IMR-90 (cell line): ENCODE measurements at regions not wholly inside any gene's neighbourhood (a gene's known extent, or its start where the extent isn't known, plus 50 kb on each side); places are given as distances from the start of the nearest gene placed in this dataset.

ENCODE experiments used
- ATAC-seq: fragments of 200-7000 bp; cut with Tn5 transposase; 2 replicates; pipeline ENCODE4 v1.9.1; 2020; ENCODE audit warnings: low read depth, mild to moderate bottlenecking, moderate library complexity
- BruUV-seq: library from RNA; stranded (reverse); fragments of 400-500 nt; replicated peaks from 2 replicates; lab custom pipeline; 2021; lab: Mats Ljungman, UMichigan
- CTCF ChIA-PET: fragments of 300-600 bp; formaldehyde crosslinking; extraction: SDS; loops from one replicate; lab custom pipeline; 2021; ENCODE audit warnings: antibody characterized with exemption; lab: Yijun Ruan, JAX
- POLR2A ChIA-PET: fragments of 300-600 bp; sonication (Branson Sonifier 250); formaldehyde crosslinking; loops from one replicate; lab custom pipeline; 2022; ENCODE audit warnings: antibody characterized with exemption; ENCODE audit not compliant: unreplicated experiment; lab: Charles Lee
- DNase-seq: peaks from one replicate; pipeline ENCODE4 v3.0.0; 2013
- H2AFZ ChIP-seq: replicated peaks from 2 replicates; pipeline ENCODE3; 2013; ENCODE audit warnings: low read length, mild to moderate bottlenecking; ENCODE audit not compliant: poor library complexity
- H2AK5ac ChIP-seq: 2 replicates; pipeline ENCODE4 v1.6.1; 2013; ENCODE audit warnings: low read depth, low read length, inconsistent platforms
- H2AK9ac ChIP-seq: replicated peaks from 2 replicates; pipeline ENCODE3; 2013; ENCODE audit warnings: mild to moderate bottlenecking, low read depth, low read length, moderate library complexity; ENCODE audit not compliant: poor library complexity
- H2BK120ac ChIP-seq: 2 replicates; pipeline ENCODE4 v1.6.1; 2013; ENCODE audit warnings: low read depth, low read length, inconsistent platforms
- H2BK15ac ChIP-seq: 3 replicates; pipeline ENCODE4 v1.6.1; 2013; ENCODE audit warnings: low read depth, low read length, inconsistent platforms
- H2BK20ac ChIP-seq: 2 replicates; pipeline ENCODE4 v1.6.1; 2013; ENCODE audit warnings: low read depth, mild to moderate bottlenecking, inconsistent platforms, low read length, moderate library complexity
- H2BK5ac ChIP-seq: 2 replicates; pipeline ENCODE4 v1.6.1; 2013; ENCODE audit warnings: mild to moderate bottlenecking, low read depth, low read length, inconsistent platforms; ENCODE audit not compliant: poor library complexity, severe bottlenecking
- H3K14ac ChIP-seq: replicated peaks from 2 replicates; pipeline ENCODE4 v1.6.1; 2013; ENCODE audit warnings: low read depth, low read length, inconsistent platforms
- H3K18ac ChIP-seq: 2 replicates; pipeline ENCODE4 v1.6.1; 2013; ENCODE audit warnings: low read depth, low read length, control low read depth
- H3K23ac ChIP-seq: 2 replicates; pipeline ENCODE4 v1.6.1; 2013; ENCODE audit warnings: low read depth, low read length, inconsistent platforms
- H3K27ac ChIP-seq: 2 replicates; pipeline ENCODE4 v1.5.1; 2013; ENCODE audit warnings: mild to moderate bottlenecking, control low read depth, low read length; ENCODE audit not compliant: insufficient read depth
- H3K27me3 ChIP-seq: 2 replicates; pipeline ENCODE4 v1.6.1; 2013; ENCODE audit warnings: low read length; ENCODE audit not compliant: control insufficient read depth, insufficient read depth
- H3K36me3 ChIP-seq: 2 replicates; pipeline ENCODE4 v1.6.1; 2013; ENCODE audit warnings: low read length, mixed read lengths; ENCODE audit not compliant: control insufficient read depth, insufficient read depth
- H3K4ac ChIP-seq: 2 replicates; pipeline ENCODE4 v1.6.1; 2013; ENCODE audit warnings: low read depth, low read length, inconsistent platforms
- H3K4me1 ChIP-seq: 2 replicates; pipeline ENCODE4 v1.6.1; 2013; ENCODE audit warnings: low read length, mixed read lengths; ENCODE audit not compliant: control insufficient read depth, insufficient read depth
- H3K4me2 ChIP-seq: 2 replicates; pipeline ENCODE4 v1.6.1; 2013; ENCODE audit warnings: low read depth, mild to moderate bottlenecking, control low read depth, low read length, moderate library complexity
- H3K4me3 ChIP-seq: 2 replicates; pipeline ENCODE4 v1.5.1; 2013; ENCODE audit warnings: low read depth, mild to moderate bottlenecking, control low read depth, low read length, moderate library complexity; ENCODE audit not compliant: insufficient read depth
- H3K56ac ChIP-seq: 2 replicates; pipeline ENCODE4 v1.6.1; 2013; ENCODE audit warnings: low read length, inconsistent platforms; ENCODE audit not compliant: insufficient read depth; ENCODE audit errors: extremely low read depth
- H3K79me1 ChIP-seq, 2 experiments: 2 replicates each; pipeline ENCODE4 v1.6.1; 2013; ENCODE audit warnings: low read length in 2 of 2, inconsistent platforms in 1 of 2, low read depth in 1 of 2
- H3K9ac ChIP-seq: 2 replicates; pipeline ENCODE4 v1.6.1; 2013; ENCODE audit warnings: low read depth, low read length, control low read depth
- H3K9me1 ChIP-seq: 2 replicates; pipeline ENCODE4 v1.6.1; 2013; ENCODE audit warnings: low read length, inconsistent platforms; ENCODE audit not compliant: insufficient read depth
- H3K9me3 ChIP-seq: 2 replicates; pipeline ENCODE4 v1.6.1; 2013; ENCODE audit warnings: low read length; ENCODE audit not compliant: control insufficient read depth, insufficient read depth
- H4K20me1 ChIP-seq: 2 replicates; pipeline ENCODE4 v1.6.1; 2013; ENCODE audit warnings: low read length, inconsistent platforms; ENCODE audit not compliant: insufficient read depth
- H4K5ac ChIP-seq: 2 replicates; pipeline ENCODE4 v1.6.1; 2013; ENCODE audit warnings: mild to moderate bottlenecking, low read depth, low read length, control low read depth
- H4K8ac ChIP-seq, 2 experiments: 2 replicates each; pipeline ENCODE4 v1.6.1; 2013; ENCODE audit warnings: low read depth in 2 of 2, low read length in 2 of 2, control low read depth in 1 of 2, inconsistent platforms in 1 of 2
- H4K91ac ChIP-seq: 2 replicates; pipeline ENCODE4 v1.6.1; 2013; ENCODE audit warnings: low read depth, low read length, inconsistent platforms; ENCODE audit not compliant: insufficient read depth
- CEBPB ChIP-seq: IDR thresholded peaks from 2 replicates; pipeline ENCODE4 v1.6.1; 2012; ENCODE audit warnings: low read depth, low read length, improper control_type of control experiment
- MAZ ChIP-seq: IDR thresholded peaks from 2 replicates; pipeline ENCODE4 v1.6.1; 2012; ENCODE audit warnings: low read depth, mild to moderate bottlenecking, low read length, improper control_type of control experiment, moderate library complexity, borderline replicate concordance
- WGBS, 2 experiments: methylation state at CpG; one replicate each; pipeline versions ENCODE4 v1.1.5 to v1.1.7; 2013; ENCODE audit warnings: missing lambda C conversion rate in 2 of 2; ENCODE audit not compliant: insufficient read length in 1 of 2; ENCODE audit errors: extremely low coverage in 2 of 2; 5-methylcytosine and 5-hydroxymethylcytosine counted together
- dilution Hi-C: fragments of 300-500 bp; cut with HindIII; formaldehyde crosslinking; loops from one replicate; pipeline ENCODE4 v1.14.3; 2018; ENCODE audit warnings: low sequenced_read_pairs; ENCODE audit not compliant: unreplicated experiment
- in situ Hi-C: fragments of 300-500 bp; cut with MboI; formaldehyde crosslinking; loops from 3 replicates; pipeline ENCODE4 v1.14.3; 2019; ENCODE audit warnings: low sequenced_read_pairs, inconsistent platforms, mixed read lengths
- intact Hi-C: fragments of 100-400 bp; cut with micrococcal nuclease; formaldehyde crosslinking; loops from 2 replicates; pipeline ENCODE4 v1.10.0; 2022

DNA sequence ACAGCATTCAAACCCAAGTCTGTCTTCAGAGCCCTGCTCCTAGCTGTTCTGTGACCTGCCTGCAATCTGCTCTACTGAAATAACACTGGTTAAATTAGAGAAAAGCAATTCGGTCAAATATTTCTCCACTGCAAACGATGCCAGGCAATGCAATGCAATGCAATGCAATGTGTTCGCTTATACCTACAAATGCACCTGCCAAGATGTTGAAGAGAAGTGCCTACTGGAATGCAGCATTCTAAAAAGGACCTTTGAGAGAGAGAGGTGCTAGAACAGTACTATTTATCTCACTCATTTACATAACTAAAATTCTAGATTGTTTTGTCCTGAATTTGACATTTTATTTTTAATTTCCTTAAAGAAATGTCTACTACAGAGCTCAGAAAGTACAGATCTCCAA is 157.3 kb upstream of the CDK1 start:
- Histone ChIP-seq H2AFZ (no peak overlapping the region), H4K5ac (no peak overlapping the region), H2BK5ac (no peak overlapping the region), H3K9me1 (no peaks in the 10 kb centered on the region), H2AK9ac (no peak overlapping the region), H3K56ac (no peak overlapping the region), H2BK20ac (no peak overlapping the region), H3K9ac (no peak overlapping the region), H3K23ac (no peak overlapping the region), H3K14ac (no peak overlapping the region), H3K4ac (no peak overlapping the region), H3K36me3 (no peaks in the 10 kb centered on the region), H3K4me1 (no peaks in the 10 kb centered on the region), H3K79me1 (no peaks in the 10 kb centered on the region), H4K20me1 (no peaks in the 10 kb centered on the region), H3K27ac (no peak overlapping the region), H3K9me3 (no peaks in the 10 kb centered on the region), H4K8ac (no peak overlapping the region), H4K91ac (no peak overlapping the region), H3K27me3 (peaks cover 7% of the 10 kb centered on the region), H2BK120ac (no peak overlapping the region), H2AK5ac (no peak overlapping the region), H3K4me2 (no peak overlapping the region), H3K4me3 (no peak overlapping the region), H2BK15ac (no peak overlapping the region), H3K18ac (no peak overlapping the region)
- in situ Hi-C loops (no loop called here), dilution Hi-C loops (no loop called here), intact Hi-C loops (no loop called here)
- TF ChIP-seq MAZ = no peak
- TF ChIP-seq CEBPB = no peak
- no peak for ATAC-seq
- no peak for DNase-seq
- no CpG with 5 or more reads among the region's 3 CpGs for WGBS, 2 experiments
- BruUV-seq = no TSS peak
- CTCF ChIA-PET = no interaction called here
- POLR2A ChIA-PET = no interaction called here
